Prostate gland (tissue), 2 donors: ENCODE measurements at regions not wholly inside any gene's neighbourhood (a gene's known extent, or its start where the extent isn't known, plus 50 kb on each side); places are given as distances from the start of the nearest gene placed in this dataset.
"Not testable (repeated sequence)": the region's sequence is repeated elsewhere in the genome, so short reads cannot be mapped to it uniquely, and the experiment has no call there.

Source experiments
- CTCF ChIP-seq, 4 experiments: fragments of 200-600 bp in 2 of 4; fragments of 450-650 bp in 2 of 4; sonication (generic) in 2 of 4; IDR thresholded peaks; 1 replicate in 3 of 4; 2 replicates in 1 of 4; pipeline ENCODE4 v1.5.1; 2016 to 2019; ENCODE audit warnings: antibody characterized with exemption in 4 of 4, mild to moderate bottlenecking in 2 of 4, moderate library complexity in 2 of 4
- POLR2A ChIP-seq: fragments of 450-650 bp; IDR thresholded peaks from one replicate; pipeline ENCODE4 v1.6.1; 2016; ENCODE audit warnings: antibody characterized with exemption, mild to moderate bottlenecking
- POLR2AphosphoS5 ChIP-seq: sonication (generic); formaldehyde crosslinking; IDR thresholded peaks from one replicate; pipeline ENCODE4 v1.6.1; 2017; ENCODE audit warnings: antibody characterized with exemption

- not testable (repeated sequence) for TF ChIP-seq POLR2AphosphoS5; CTCF (IDR thresholded peaks at IDR 0.05); POLR2A
These were observed 670.2 kb upstream of the CTNND2 start for GRCh38 chr5:12574298-12575093.
